Rectal smooth muscle tissue (tissue), 1 donor: ENCODE measurements at regions not wholly inside any gene's neighbourhood (a gene's known extent, or its start where the extent isn't known, plus 50 kb on each side); places are given as distances from the start of the nearest gene placed in this dataset.
"Not testable (repeated sequence)": the region's sequence is repeated elsewhere in the genome, so short reads cannot be mapped to it uniquely, and the experiment has no call there.

Source experiments
- H3K27ac ChIP-seq: one replicate; pipeline ENCODE4 v1.7.0; 2013; ENCODE audit warnings: low read depth, low read length, inconsistent platforms
- H3K27me3 ChIP-seq: one replicate; pipeline ENCODE4 v1.7.0; 2013; ENCODE audit warnings: low read length; ENCODE audit not compliant: control insufficient read depth, insufficient read depth
- H3K36me3 ChIP-seq: one replicate; pipeline ENCODE4 v1.7.0; 2013; ENCODE audit warnings: low read length; ENCODE audit not compliant: control insufficient read depth, insufficient read depth
- H3K4me1 ChIP-seq: one replicate; pipeline ENCODE4 v1.7.0; 2013; ENCODE audit warnings: low read length; ENCODE audit not compliant: control insufficient read depth, insufficient read depth
- H3K4me3 ChIP-seq: one replicate; pipeline ENCODE4 v1.7.0; 2013; ENCODE audit warnings: low read length
- H3K9ac ChIP-seq: one replicate; pipeline ENCODE4 v1.7.0; 2013; ENCODE audit warnings: low read length

- not testable (repeated sequence) for H3K9ac ChIP-seq, H3K27ac ChIP-seq, H3K4me3 ChIP-seq, H3K36me3 ChIP-seq, H3K4me1 ChIP-seq, H3K27me3 ChIP-seq
These were observed 87.9 kb upstream of the CCDC180 start for GRCh38 chr9:97219443-97220140.

GRCh38 chr9:97215127-97215526 lies 92.3 kb upstream of the CCDC180 start:
- not testable (repeated sequence) for H3K27me3 ChIP-seq, H3K9ac ChIP-seq, H3K4me3 ChIP-seq, H3K4me1 ChIP-seq, H3K36me3 ChIP-seq, H3K27ac ChIP-seq

GRCh38 chr9:97214556-97214955 lies 92.9 kb upstream of the CCDC180 start:
- not testable (repeated sequence) for H3K4me1 ChIP-seq, H3K27ac ChIP-seq, H3K27me3 ChIP-seq, H3K36me3 ChIP-seq, H3K9ac ChIP-seq, H3K4me3 ChIP-seq

GRCh38 chr9:97199683-97200082 lies 107.8 kb upstream of the CCDC180 start:
- H3K4me3 ChIP-seq, H3K4me1 ChIP-seq, H3K36me3 ChIP-seq, H3K27ac ChIP-seq, H3K27me3 ChIP-seq, H3K9ac ChIP-seq: not testable (repeated sequence)

- not testable (repeated sequence) for H3K4me3 ChIP-seq, H3K27me3 ChIP-seq, H3K36me3 ChIP-seq, H3K4me1 ChIP-seq, H3K27ac ChIP-seq, H3K9ac ChIP-seq
These were observed 113.7 kb upstream of the CCDC180 start for GRCh38 chr9:97193767-97194166.

- Histone ChIP-seq H3K4me1 (no peaks in the 10 kb centered on the region), H3K27ac (no peak overlapping the region), H3K4me3 (no peak overlapping the region), H3K36me3 (no peaks in the 10 kb centered on the region), H3K27me3 (no peaks in the 10 kb centered on the region), H3K9ac (no peak overlapping the region)
These were observed 118.9 kb upstream of the CCDC180 start for GRCh38 chr9:97188545-97188944.

GRCh38 chr9:97187706-97188105 lies 119.8 kb upstream of the CCDC180 start:
- not testable (repeated sequence) for H3K4me1 ChIP-seq, H3K36me3 ChIP-seq, H3K4me3 ChIP-seq, H3K27ac ChIP-seq, H3K27me3 ChIP-seq, H3K9ac ChIP-seq

- Histone ChIP-seq H3K27me3 (no peaks in the 10 kb centered on the region), H3K4me3 (no peak overlapping the region), H3K9ac (no peak overlapping the region), H3K4me1 (no peaks in the 10 kb centered on the region), H3K27ac (no peak overlapping the region), H3K36me3 (no peaks in the 10 kb centered on the region)
These were observed 121.0 kb upstream of the CCDC180 start for GRCh38 chr9:97186493-97186892.

- not testable (repeated sequence) for H3K36me3 ChIP-seq, H3K27ac ChIP-seq, H3K9ac ChIP-seq, H3K4me3 ChIP-seq, H3K4me1 ChIP-seq, H3K27me3 ChIP-seq
These were observed 124.9 kb upstream of the CCDC180 start for GRCh38 chr9:97182532-97182931.

GRCh38 chr9:97179616-97180015 lies 127.8 kb upstream of the CCDC180 start:
- H3K36me3 ChIP-seq, result no peaks in the 10 kb centered on the region
- no peak overlapping the region for H3K27ac ChIP-seq

GRCh38 chr9:97176206-97176605 lies 131.3 kb upstream of the CCDC180 start:
- Histone ChIP-seq H3K9ac (no peak overlapping the region), H3K4me3 (no peak overlapping the region), H3K27ac (no peak overlapping the region), H3K4me1 (no peaks in the 10 kb centered on the region), H3K27me3 (no peaks in the 10 kb centered on the region), H3K36me3 (no peaks in the 10 kb centered on the region)

More at GRCh38 chr9:97179616-97180015, 127.8 kb upstream of the CCDC180 start:
- Histone ChIP-seq H3K27me3 (no peaks in the 10 kb centered on the region), H3K4me3 (no peak overlapping the region), H3K9ac (no peak overlapping the region), H3K4me1 (no peaks in the 10 kb centered on the region)

GRCh38 chr9:97168174-97168573 lies 129.2 kb upstream of the CTSV start:
- not testable (repeated sequence) for H3K27me3 ChIP-seq, H3K36me3 ChIP-seq, H3K4me3 ChIP-seq, H3K4me1 ChIP-seq, H3K9ac ChIP-seq, H3K27ac ChIP-seq

- not testable (repeated sequence) for H3K4me3 ChIP-seq, H3K36me3 ChIP-seq, H3K9ac ChIP-seq, H3K27ac ChIP-seq, H3K27me3 ChIP-seq, H3K4me1 ChIP-seq
These were observed 127.7 kb upstream of the CTSV start for GRCh38 chr9:97166496-97167138.
